Activated CD8-positive, alpha-beta T cell treated with anti-CD3 and anti-CD28 coated beads for 36 hours (primary cell): ENCODE measurements at regions not wholly inside any gene's neighbourhood (a gene's known extent, or its start where the extent isn't known, plus 50 kb on each side); places are given as distances from the start of the nearest gene placed in this dataset.

Source experiments
- ATAC-seq: fragments of 200-7000 bp; cut with Tn5 transposase; one replicate; pipeline ENCODE4 v1.10.0; 2021; ENCODE audit warnings: mild to moderate bottlenecking, moderate library complexity
- CTCF ChIA-PET: fragments of 350-600 bp; sonication (Branson Sonifier 250); formaldehyde crosslinking; loops from one replicate; lab custom pipeline; 2021; ENCODE audit warnings: antibody characterized with exemption; lab: Charles Lee
- POLR2A ChIA-PET: fragments of 350-600 bp; sonication (Branson Sonifier 250); formaldehyde crosslinking; loops from one replicate; lab custom pipeline; 2021; ENCODE audit warnings: antibody characterized with exemption; lab: Charles Lee
- DNase-seq: peaks from one replicate; pipeline ENCODE4 v3.0.0-alpha.2; 2020
- H3K27ac Mint-ChIP-seq: one replicate; pipeline ENCODE4 v1.8.0; 2021; ENCODE audit warnings: mild to moderate bottlenecking, mixed read lengths
- H3K27me3 Mint-ChIP-seq: one replicate; pipeline ENCODE4 v1.8.0; 2021; ENCODE audit warnings: mixed read lengths
- H3K36me3 Mint-ChIP-seq: one replicate; pipeline ENCODE4 v1.8.0; 2021; ENCODE audit warnings: low read depth, mixed read lengths
- H3K4me1 Mint-ChIP-seq: one replicate; pipeline ENCODE4 v1.8.0; 2021; ENCODE audit warnings: low read depth, mixed read lengths
- H3K4me3 Mint-ChIP-seq: one replicate; pipeline ENCODE4 v1.8.0; 2021; ENCODE audit warnings: mild to moderate bottlenecking, moderate library complexity, mixed read lengths
- H3K9me3 Mint-ChIP-seq: one replicate; pipeline ENCODE4 v1.8.0; 2021; ENCODE audit warnings: mixed read lengths
- CTCF ChIP-seq: fragments of 200-600 bp; IDR thresholded peaks from one replicate; pipeline ENCODE4 v1.8.0; 2022; ENCODE audit warnings: antibody characterized with exemption, mild to moderate bottlenecking
- intact Hi-C: fragments of 100-400 bp; cut with micrococcal nuclease; formaldehyde crosslinking; loops from one replicate; pipeline ENCODE4 v1.10.0; 2022

- ChIA-PET POLR2A (no interaction called here), CTCF (no interaction called here)
- Mint-ChIP-seq H3K9me3 (no peaks in the 10 kb centered on the region), H3K4me1 (peaks cover 12% of the 10 kb centered on the region), H3K4me3 (no peak overlapping the region), H3K36me3 (no peaks in the 10 kb centered on the region), H3K27me3 (peaks cover under 1% of the 10 kb centered on the region), H3K27ac (no peak overlapping the region)
- ATAC-seq: no peak
- TF ChIP-seq CTCF: no peak
- intact Hi-C loops: loop anchor here (5.0 kb wide), 1 partner anchor 53 kb away; a partner anchor contains a TSS
- no peak for DNase-seq
These were observed 50.4 kb upstream of the HNRNPU start for GRCh38 chr1:244914761-244915160.
